H1 (cell line): ENCODE measurements at regions not wholly inside any gene's neighbourhood (a gene's known extent, or its start where the extent isn't known, plus 50 kb on each side); places are given as distances from the start of the nearest gene placed in this dataset.

Experiments used
- CTCF ChIA-PET: fragments of 300-600 bp; sonication (Branson Sonifier 250); formaldehyde crosslinking; loops from one replicate; lab custom pipeline; 2021; ENCODE audit not compliant: partially characterized antibody; lab: Charles Lee
- POLR2A ChIA-PET: fragments of 300-600 bp; sonication (Branson Sonifier 250); formaldehyde crosslinking; loops from one replicate; lab custom pipeline; 2021; ENCODE audit warnings: inconsistent platforms; ENCODE audit not compliant: partially characterized antibody; lab: Charles Lee
- DNase-seq, 2 experiments: peaks; one replicate each; pipeline versions ENCODE4 v3.0.0 to v3.0.0-alpha.2; 2010 to 2022; ENCODE audit warnings: low spot score in 2 of 2, low read depth in 1 of 2, mixed read lengths in 1 of 2
- FAIRE-seq: peaks from 2 replicates; lab custom pipeline; 2011; peaks lifted over from hg19 to GRCh38; lab: Jason Lieb, UNC
- H2AFZ ChIP-seq: 2 replicates; pipeline ENCODE4 v1.8.1; 2012; ENCODE audit warnings: low read length, inconsistent platforms
- H2AK5ac ChIP-seq: 2 replicates; pipeline ENCODE4 v1.6.1; 2013; ENCODE audit warnings: low read depth, low read length
- H2BK120ac ChIP-seq: replicated peaks from 2 replicates; pipeline ENCODE3; 2013; ENCODE audit warnings: low read depth, low read length, inconsistent platforms
- H2BK12ac ChIP-seq: 2 replicates; pipeline ENCODE4 v1.6.1; 2013; ENCODE audit warnings: low read depth, low read length
- H2BK15ac ChIP-seq: 2 replicates; pipeline ENCODE4 v1.6.1; 2013; ENCODE audit warnings: low read length
- H2BK20ac ChIP-seq: 2 replicates; pipeline ENCODE4 v1.6.1; 2013; ENCODE audit warnings: low read length
- H2BK5ac ChIP-seq: 2 replicates; pipeline ENCODE4 v1.6.1; 2013; ENCODE audit warnings: low read depth, low read length
- H3K14ac ChIP-seq: 2 replicates; pipeline ENCODE4 v1.6.1; 2013; ENCODE audit warnings: inconsistent platforms; ENCODE audit not compliant: insufficient read length
- H3K18ac ChIP-seq: 2 replicates; pipeline ENCODE4 v1.6.1; 2013; ENCODE audit warnings: low read length; ENCODE audit errors: extremely low read depth
- H3K23ac ChIP-seq: 2 replicates; pipeline ENCODE4 v1.6.1; 2013; ENCODE audit warnings: inconsistent platforms; ENCODE audit not compliant: insufficient read length
- H3K23me2 ChIP-seq: 2 replicates; pipeline ENCODE4 v1.6.1; 2013; ENCODE audit warnings: low read depth, low read length
- H3K27ac ChIP-seq: 2 replicates; pipeline ENCODE4 v1.6.1; 2011; ENCODE audit warnings: low read depth, low read length, inconsistent platforms
- H3K27me3 ChIP-seq, 4 experiments: replicated peaks in 1 of 4; 1 replicate in 1 of 4; 2 replicates in 3 of 4; pipeline versions ENCODE4 v1.6.1 to v1.8.1; 2011 to 2013; ENCODE audit warnings: low read length in 3 of 4, mild to moderate bottlenecking in 3 of 4, inconsistent platforms in 2 of 4, mixed read lengths in 2 of 4, moderate library complexity in 1 of 4; ENCODE audit not compliant: control insufficient read depth in 3 of 4, insufficient read depth in 3 of 4; ENCODE audit errors: extremely low read depth in 1 of 4
- H3K36me3 ChIP-seq, 4 experiments: 2 replicates each; pipeline versions ENCODE4 v1.6.1 to v1.8.1; 2011 to 2013; ENCODE audit warnings: mild to moderate bottlenecking in 4 of 4, low read length in 3 of 4, moderate library complexity in 2 of 4, control low read depth in 1 of 4, inconsistent platforms in 1 of 4; ENCODE audit not compliant: insufficient read depth in 4 of 4, control insufficient read depth in 2 of 4
- H3K4ac ChIP-seq: replicated peaks from 2 replicates; pipeline ENCODE3; 2013; ENCODE audit warnings: low read length, low read depth, mixed read lengths, inconsistent platforms; ENCODE audit not compliant: insufficient read length
- H3K4me1 ChIP-seq, 4 experiments: replicated peaks in 1 of 4; 1 replicate in 1 of 4; 2 replicates in 3 of 4; pipeline versions ENCODE4 v1.6.1 to v1.8.1; 2011 to 2013; ENCODE audit warnings: low read length in 3 of 4, inconsistent platforms in 2 of 4, mixed read lengths in 1 of 4; ENCODE audit not compliant: insufficient read depth in 4 of 4, control insufficient read depth in 3 of 4
- H3K4me2 ChIP-seq, 2 experiments: 2 replicates each; pipeline versions ENCODE4 v1.6.1 to v1.8.1; 2011 to 2013; ENCODE audit warnings: low read depth in 2 of 2, low read length in 2 of 2, control low read depth in 1 of 2, inconsistent platforms in 1 of 2, mild to moderate bottlenecking in 1 of 2; ENCODE audit not compliant: insufficient read depth in 1 of 2
- H3K4me3 ChIP-seq, 4 experiments: fragments of 200-600, 300-600 bp in 1 of 4; sonication (generic), shearing (Covaris generic), sonication (Bioruptor Twin) in 1 of 4; 2 replicates each; pipeline versions ENCODE4 v1.5.1 to v1.8.1; 2011 to 2016; ENCODE audit warnings: low read length in 4 of 4, low read depth in 3 of 4, control low read depth in 2 of 4, inconsistent platforms in 2 of 4, mild to moderate bottlenecking in 2 of 4, mixed read lengths in 1 of 4, moderate library complexity in 1 of 4; ENCODE audit not compliant: insufficient read depth in 2 of 4; ENCODE audit errors: extremely low read depth in 1 of 4
- H3K56ac ChIP-seq: replicated peaks from 2 replicates; pipeline ENCODE3; 2013; ENCODE audit warnings: low read depth, mild to moderate bottlenecking, mixed read lengths, low read length, inconsistent platforms; ENCODE audit not compliant: insufficient read length
- H3K79me1 ChIP-seq: 2 replicates; pipeline ENCODE4 v1.6.1; 2013; ENCODE audit warnings: low read depth, low read length, control low read depth
- H3K79me2 ChIP-seq, 2 experiments: 2 replicates each; pipeline versions ENCODE4 v1.6.1 to v1.8.1; 2012 to 2013; ENCODE audit warnings: low read length in 2 of 2, mild to moderate bottlenecking in 2 of 2, inconsistent platforms in 1 of 2; ENCODE audit not compliant: insufficient read depth in 2 of 2, control insufficient read depth in 1 of 2
- H3K9ac ChIP-seq, 4 experiments: replicated peaks in 1 of 4; 1 replicate in 1 of 4; 2 replicates in 3 of 4; pipeline versions ENCODE4 v1.6.1 to v1.8.1; 2011 to 2013; ENCODE audit warnings: low read depth in 3 of 4, low read length in 3 of 4, control low read depth in 2 of 4, mild to moderate bottlenecking in 2 of 4, moderate library complexity in 2 of 4, inconsistent platforms in 1 of 4; ENCODE audit errors: extremely low read depth in 1 of 4
- H3K9me3 ChIP-seq, 2 experiments: 2 replicates each; pipeline versions ENCODE4 v1.6.1 to v1.8.1; 2012 to 2013; ENCODE audit warnings: mild to moderate bottlenecking in 2 of 2, moderate library complexity in 2 of 2, control low read depth in 1 of 2, inconsistent platforms in 1 of 2, low read depth in 1 of 2, low read length in 1 of 2, mixed read lengths in 1 of 2; ENCODE audit not compliant: insufficient read depth in 2 of 2
- H4K20me1 ChIP-seq, 2 experiments: replicated peaks in 1 of 2; 2 replicates each; pipeline versions ENCODE3 to v1.8.1; 2011 to 2013; ENCODE audit warnings: inconsistent platforms in 2 of 2, low read length in 2 of 2, mild to moderate bottlenecking in 1 of 2; ENCODE audit not compliant: insufficient read depth in 2 of 2, control insufficient read depth in 1 of 2
- H4K5ac ChIP-seq: 2 replicates; pipeline ENCODE4 v1.6.1; 2013; ENCODE audit warnings: low read length, low read depth, mixed read lengths, inconsistent platforms; ENCODE audit not compliant: insufficient read length
- H4K8ac ChIP-seq: 2 replicates; pipeline ENCODE4 v1.8.0; 2013; ENCODE audit warnings: mild to moderate bottlenecking, moderate library complexity, low read length, inconsistent platforms; ENCODE audit not compliant: insufficient read depth; ENCODE audit errors: extremely low read depth
- H4K91ac ChIP-seq: replicated peaks from 2 replicates; pipeline ENCODE3; 2013; ENCODE audit warnings: low read length, mixed read lengths, inconsistent platforms; ENCODE audit not compliant: insufficient read length
- BRCA1 ChIP-seq: IDR thresholded peaks from 2 replicates; pipeline ENCODE4 v1.6.1; 2012; ENCODE audit warnings: low read depth, low read length, improper control_type of control experiment
- CBX8 ChIP-seq: fragments of 300-800, 300-1000 bp; sonication (generic); IDR thresholded peaks from 2 replicates; pipeline ENCODE4 v1.7.1; 2016; ENCODE audit warnings: low read depth, low read length, borderline replicate concordance
- CHD1 ChIP-seq: IDR thresholded peaks from 2 replicates; pipeline ENCODE4 v1.6.1; 2012; ENCODE audit warnings: low read depth, low read length, improper control_type of control experiment
- EZH2 ChIP-seq: fragments of 200-600 bp; sonication (generic); IDR thresholded peaks from 2 replicates; pipeline ENCODE4 v1.7.1; 2012; ENCODE audit warnings: low read depth, mild to moderate bottlenecking, moderate library complexity, low read length, inconsistent platforms; ENCODE audit not compliant: severe bottlenecking
- GTF2F1 ChIP-seq: IDR thresholded peaks from 2 replicates; pipeline ENCODE4 v1.6.1; 2012; ENCODE audit warnings: low read depth, low read length, improper control_type of control experiment, borderline replicate concordance
- JUN ChIP-seq: IDR thresholded peaks from 2 replicates; pipeline ENCODE4 v1.6.1; 2011; ENCODE audit warnings: low read depth, mild to moderate bottlenecking, improper control_type of control experiment, low read length
- NRF1 ChIP-seq: IDR thresholded peaks from 2 replicates; pipeline ENCODE4 v1.6.1; 2011; ENCODE audit warnings: mild to moderate bottlenecking, low read depth, low read length, improper control_type of control experiment
- POU5F1 ChIP-seq: IDR thresholded peaks from 2 replicates; pipeline ENCODE4 v1.6.1; 2011; ENCODE audit warnings: low read depth, mild to moderate bottlenecking, low read length, moderate library complexity
- SAP30 ChIP-seq: fragments of 300-600 bp; sonication (generic); IDR thresholded peaks from 2 replicates; pipeline ENCODE4 v1.7.1; 2012; ENCODE audit warnings: low read length, moderate library complexity, mild to moderate bottlenecking, inconsistent platforms; ENCODE audit not compliant: insufficient read depth, insufficient replicate concordance
- SIN3A ChIP-seq, 2 experiments: IDR thresholded peaks in 1 of 2; conservative IDR thresholded peaks in 1 of 2; 2 replicates each; pipeline ENCODE4 v1.6.1; 2011 to 2012; ENCODE audit warnings: low read length in 2 of 2, improper control_type of control experiment in 1 of 2, low read depth in 1 of 2, mild to moderate bottlenecking in 1 of 2
- SIRT6 ChIP-seq: IDR thresholded peaks from one replicate; pipeline ENCODE4 v1.7.1; 2012; ENCODE audit warnings: low read length, inconsistent platforms
- SP4 ChIP-seq: IDR thresholded peaks from 2 replicates; pipeline ENCODE4 v1.6.1; 2012; ENCODE audit warnings: low read length, inconsistent platforms
- TEAD4 ChIP-seq: IDR thresholded peaks from 2 replicates; pipeline ENCODE4 v1.6.1; 2012; ENCODE audit warnings: low read depth, low read length, inconsistent platforms, mixed read lengths
- WGBS, 2 experiments: shearing (Covaris generic) in 1 of 2; methylation state at CpG; one replicate each; pipeline versions ENCODE4 v1.1.6 to v1.1.7; 2013 to 2015; ENCODE audit warnings: low lambda C conversion rate in 2 of 2, mixed read lengths in 2 of 2, inconsistent platforms in 1 of 2, low coverage in 1 of 2, missing lambda C conversion rate in 1 of 2; ENCODE audit not compliant: insufficient replicate concordance in 2 of 2, insufficient coverage in 1 of 2, insufficient read length in 1 of 2; ENCODE audit errors: extremely low coverage in 1 of 2, missing lambda C conversion rate in 1 of 2; 5-methylcytosine and 5-hydroxymethylcytosine counted together
- TF ChIP-seq, protein P1 (sequence below): IDR thresholded peaks from 2 replicates; pipeline ENCODE4 v1.6.1; 2011; ENCODE audit warnings: low read depth, mild to moderate bottlenecking, low read length; ENCODE audit not compliant: insufficient read depth

DNA sequence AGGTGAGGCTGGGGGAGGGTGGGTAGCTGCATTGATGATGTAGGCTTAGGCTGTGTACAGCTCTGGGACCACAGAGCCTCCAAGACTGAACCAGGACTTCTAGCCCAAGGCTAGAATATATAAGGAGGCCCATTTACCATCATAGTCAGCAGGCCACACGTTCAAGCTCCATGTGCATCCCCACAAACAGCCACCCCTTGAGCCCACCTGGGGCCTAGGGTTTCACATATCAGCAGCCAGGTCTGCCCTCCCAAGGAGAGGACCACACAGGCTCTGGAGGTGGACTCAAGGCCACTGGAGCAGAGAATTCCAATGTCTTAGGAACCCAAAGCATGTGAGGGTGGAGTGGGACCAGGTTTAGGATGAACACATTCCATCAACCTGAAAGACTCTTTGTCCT lies 230.5 kb downstream of the TTC32 start:
- POLR2A ChIA-PET, result no interaction called here
- no peak for TF ChIP-seq TEAD4
- no peak for TF ChIP-seq SAP30
- TF ChIP-seq SIRT6, result no peak
- TF ChIP-seq EZH2, result no peak
- TF ChIP-seq SP4, result no peak
- TF ChIP-seq SIN3A (conservative IDR thresholded peaks at IDR 0.05 in 1 of 2, IDR thresholded peaks at IDR 0.05 in 1 of 2; ENCODE audit: low read depth in 1 of 2, low read length in 2 of 2), result no peak
- TF ChIP-seq JUN, result no peak
- TF ChIP-seq GTF2F1, result no peak
- no peak for TF ChIP-seq NRF1
- TF ChIP-seq POU5F1, result no peak
- TF ChIP-seq CHD1, result no peak
- TF ChIP-seq CBX8, result no peak
- TF ChIP-seq, protein P1, sequence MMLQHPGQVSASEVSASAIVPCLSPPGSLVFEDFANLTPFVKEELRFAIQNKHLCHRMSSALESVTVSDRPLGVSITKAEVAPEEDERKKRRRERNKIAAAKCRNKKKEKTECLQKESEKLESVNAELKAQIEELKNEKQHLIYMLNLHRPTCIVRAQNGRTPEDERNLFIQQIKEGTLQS, result no peak
- no peak for TF ChIP-seq BRCA1

More for the DNA sequence above, 230.5 kb downstream of the TTC32 start:
- Histone ChIP-seq H4K20me1 (no peaks in the 10 kb centered on the region), H2BK120ac (no peak overlapping the region), H3K18ac (no peak overlapping the region), H3K14ac (no peak overlapping the region), H3K36me3 (no peaks in the 10 kb centered on the region), H3K79me2 (no peaks in the 10 kb centered on the region), H2BK5ac (no peak overlapping the region), H3K9ac (no peak overlapping the region), H2BK15ac (no peak overlapping the region), H3K79me1 (no peaks in the 10 kb centered on the region), H3K23ac (no peak overlapping the region), H2BK12ac (no peak overlapping the region), H3K56ac (no peak overlapping the region), H3K4me1 (no peaks in the 10 kb centered on the region), H3K4me3 (no peak overlapping the region), H2AFZ (no peak overlapping the region), H3K9me3 (no peaks in the 10 kb centered on the region), H3K27me3 (no peaks in the 10 kb centered on the region), H3K27ac (no peak overlapping the region), H4K8ac (no peak overlapping the region), H3K4ac (no peak overlapping the region), H3K23me2 (no peaks in the 10 kb centered on the region), H4K91ac (no peak overlapping the region), H2AK5ac (no peak overlapping the region), H2BK20ac (no peak overlapping the region), H3K4me2 (no peak overlapping the region), H4K5ac (no peak overlapping the region)
- CTCF ChIA-PET, result interaction anchor here (0.8 to 1.7 kb wide), 5 partner anchors 33 to 310 kb away, joined by 3 to 5 read pairs (median 3); no protein-coding TSS in a partner anchor
- DNase-seq, result no peak
- FAIRE-seq, result no peak
- WGBS, 2 experiments, result 90% methylated on average over 1 of the region's 1 CpG; no CpG with 5 or more reads in 1 of the 2 experiments
